H1 (cell line): ENCODE measurements at regions not wholly inside any gene's neighbourhood (a gene's known extent, or its start where the extent isn't known, plus 50 kb on each side); places are given as distances from the start of the nearest gene placed in this dataset.
A peak's percentile ranks its signal among the peaks of the same experiment; 100 is the strongest.

Experiments used
- CTCF ChIA-PET: fragments of 300-600 bp; sonication (Branson Sonifier 250); formaldehyde crosslinking; loops from one replicate; lab custom pipeline; 2021; ENCODE audit not compliant: partially characterized antibody; lab: Charles Lee
- POLR2A ChIA-PET: fragments of 300-600 bp; sonication (Branson Sonifier 250); formaldehyde crosslinking; loops from one replicate; lab custom pipeline; 2021; ENCODE audit warnings: inconsistent platforms; ENCODE audit not compliant: partially characterized antibody; lab: Charles Lee
- DNase-seq, 2 experiments: peaks; one replicate each; pipeline versions ENCODE4 v3.0.0 to v3.0.0-alpha.2; 2010 to 2022; ENCODE audit warnings: low spot score in 2 of 2, low read depth in 1 of 2, mixed read lengths in 1 of 2
- FAIRE-seq: peaks from 2 replicates; lab custom pipeline; 2011; peaks lifted over from hg19 to GRCh38; lab: Jason Lieb, UNC
- H2AFZ ChIP-seq: 2 replicates; pipeline ENCODE4 v1.8.1; 2012; ENCODE audit warnings: low read length, inconsistent platforms
- H2AK5ac ChIP-seq: 2 replicates; pipeline ENCODE4 v1.6.1; 2013; ENCODE audit warnings: low read depth, low read length
- H2BK120ac ChIP-seq: replicated peaks from 2 replicates; pipeline ENCODE3; 2013; ENCODE audit warnings: low read depth, low read length, inconsistent platforms
- H2BK12ac ChIP-seq: 2 replicates; pipeline ENCODE4 v1.6.1; 2013; ENCODE audit warnings: low read depth, low read length
- H2BK15ac ChIP-seq: 2 replicates; pipeline ENCODE4 v1.6.1; 2013; ENCODE audit warnings: low read length
- H2BK20ac ChIP-seq: 2 replicates; pipeline ENCODE4 v1.6.1; 2013; ENCODE audit warnings: low read length
- H2BK5ac ChIP-seq: 2 replicates; pipeline ENCODE4 v1.6.1; 2013; ENCODE audit warnings: low read depth, low read length
- H3K14ac ChIP-seq: 2 replicates; pipeline ENCODE4 v1.6.1; 2013; ENCODE audit warnings: inconsistent platforms; ENCODE audit not compliant: insufficient read length
- H3K18ac ChIP-seq: 2 replicates; pipeline ENCODE4 v1.6.1; 2013; ENCODE audit warnings: low read length; ENCODE audit errors: extremely low read depth
- H3K23ac ChIP-seq: 2 replicates; pipeline ENCODE4 v1.6.1; 2013; ENCODE audit warnings: inconsistent platforms; ENCODE audit not compliant: insufficient read length
- H3K23me2 ChIP-seq: 2 replicates; pipeline ENCODE4 v1.6.1; 2013; ENCODE audit warnings: low read depth, low read length
- H3K27ac ChIP-seq: 2 replicates; pipeline ENCODE4 v1.6.1; 2011; ENCODE audit warnings: low read depth, low read length, inconsistent platforms
- H3K27me3 ChIP-seq, 4 experiments: replicated peaks in 1 of 4; 1 replicate in 1 of 4; 2 replicates in 3 of 4; pipeline versions ENCODE4 v1.6.1 to v1.8.1; 2011 to 2013; ENCODE audit warnings: low read length in 3 of 4, mild to moderate bottlenecking in 3 of 4, inconsistent platforms in 2 of 4, mixed read lengths in 2 of 4, moderate library complexity in 1 of 4; ENCODE audit not compliant: control insufficient read depth in 3 of 4, insufficient read depth in 3 of 4; ENCODE audit errors: extremely low read depth in 1 of 4
- H3K36me3 ChIP-seq, 4 experiments: 2 replicates each; pipeline versions ENCODE4 v1.6.1 to v1.8.1; 2011 to 2013; ENCODE audit warnings: mild to moderate bottlenecking in 4 of 4, low read length in 3 of 4, moderate library complexity in 2 of 4, control low read depth in 1 of 4, inconsistent platforms in 1 of 4; ENCODE audit not compliant: insufficient read depth in 4 of 4, control insufficient read depth in 2 of 4
- H3K4ac ChIP-seq: replicated peaks from 2 replicates; pipeline ENCODE3; 2013; ENCODE audit warnings: low read length, low read depth, mixed read lengths, inconsistent platforms; ENCODE audit not compliant: insufficient read length
- H3K4me1 ChIP-seq, 4 experiments: replicated peaks in 1 of 4; 1 replicate in 1 of 4; 2 replicates in 3 of 4; pipeline versions ENCODE4 v1.6.1 to v1.8.1; 2011 to 2013; ENCODE audit warnings: low read length in 3 of 4, inconsistent platforms in 2 of 4, mixed read lengths in 1 of 4; ENCODE audit not compliant: insufficient read depth in 4 of 4, control insufficient read depth in 3 of 4
- H3K4me2 ChIP-seq, 2 experiments: 2 replicates each; pipeline versions ENCODE4 v1.6.1 to v1.8.1; 2011 to 2013; ENCODE audit warnings: low read depth in 2 of 2, low read length in 2 of 2, control low read depth in 1 of 2, inconsistent platforms in 1 of 2, mild to moderate bottlenecking in 1 of 2; ENCODE audit not compliant: insufficient read depth in 1 of 2
- H3K4me3 ChIP-seq, 4 experiments: fragments of 200-600, 300-600 bp in 1 of 4; sonication (generic), shearing (Covaris generic), sonication (Bioruptor Twin) in 1 of 4; 2 replicates each; pipeline versions ENCODE4 v1.5.1 to v1.8.1; 2011 to 2016; ENCODE audit warnings: low read length in 4 of 4, low read depth in 3 of 4, control low read depth in 2 of 4, inconsistent platforms in 2 of 4, mild to moderate bottlenecking in 2 of 4, mixed read lengths in 1 of 4, moderate library complexity in 1 of 4; ENCODE audit not compliant: insufficient read depth in 2 of 4; ENCODE audit errors: extremely low read depth in 1 of 4
- H3K56ac ChIP-seq: replicated peaks from 2 replicates; pipeline ENCODE3; 2013; ENCODE audit warnings: low read depth, mild to moderate bottlenecking, mixed read lengths, low read length, inconsistent platforms; ENCODE audit not compliant: insufficient read length
- H3K79me1 ChIP-seq: 2 replicates; pipeline ENCODE4 v1.6.1; 2013; ENCODE audit warnings: low read depth, low read length, control low read depth
- H3K79me2 ChIP-seq, 2 experiments: 2 replicates each; pipeline versions ENCODE4 v1.6.1 to v1.8.1; 2012 to 2013; ENCODE audit warnings: low read length in 2 of 2, mild to moderate bottlenecking in 2 of 2, inconsistent platforms in 1 of 2; ENCODE audit not compliant: insufficient read depth in 2 of 2, control insufficient read depth in 1 of 2
- H3K9ac ChIP-seq, 4 experiments: replicated peaks in 1 of 4; 1 replicate in 1 of 4; 2 replicates in 3 of 4; pipeline versions ENCODE4 v1.6.1 to v1.8.1; 2011 to 2013; ENCODE audit warnings: low read depth in 3 of 4, low read length in 3 of 4, control low read depth in 2 of 4, mild to moderate bottlenecking in 2 of 4, moderate library complexity in 2 of 4, inconsistent platforms in 1 of 4; ENCODE audit errors: extremely low read depth in 1 of 4
- H3K9me3 ChIP-seq, 2 experiments: 2 replicates each; pipeline versions ENCODE4 v1.6.1 to v1.8.1; 2012 to 2013; ENCODE audit warnings: mild to moderate bottlenecking in 2 of 2, moderate library complexity in 2 of 2, control low read depth in 1 of 2, inconsistent platforms in 1 of 2, low read depth in 1 of 2, low read length in 1 of 2, mixed read lengths in 1 of 2; ENCODE audit not compliant: insufficient read depth in 2 of 2
- H4K20me1 ChIP-seq, 2 experiments: replicated peaks in 1 of 2; 2 replicates each; pipeline versions ENCODE3 to v1.8.1; 2011 to 2013; ENCODE audit warnings: inconsistent platforms in 2 of 2, low read length in 2 of 2, mild to moderate bottlenecking in 1 of 2; ENCODE audit not compliant: insufficient read depth in 2 of 2, control insufficient read depth in 1 of 2
- H4K5ac ChIP-seq: 2 replicates; pipeline ENCODE4 v1.6.1; 2013; ENCODE audit warnings: low read length, low read depth, mixed read lengths, inconsistent platforms; ENCODE audit not compliant: insufficient read length
- H4K8ac ChIP-seq: 2 replicates; pipeline ENCODE4 v1.8.0; 2013; ENCODE audit warnings: mild to moderate bottlenecking, moderate library complexity, low read length, inconsistent platforms; ENCODE audit not compliant: insufficient read depth; ENCODE audit errors: extremely low read depth
- H4K91ac ChIP-seq: replicated peaks from 2 replicates; pipeline ENCODE3; 2013; ENCODE audit warnings: low read length, mixed read lengths, inconsistent platforms; ENCODE audit not compliant: insufficient read length
- KDM1A ChIP-seq: fragments of 200-600, 300-600 bp; sonication (generic); IDR thresholded peaks from 2 replicates; pipeline ENCODE4 v1.7.1; 2016; ENCODE audit warnings: mild to moderate bottlenecking, low read length, borderline replicate concordance
- SIX5 ChIP-seq: IDR thresholded peaks from 2 replicates; pipeline ENCODE4 v1.6.1; 2011; ENCODE audit warnings: mild to moderate bottlenecking, low read depth, low read length
- WGBS, 2 experiments: shearing (Covaris generic) in 1 of 2; methylation state at CpG; one replicate each; pipeline versions ENCODE4 v1.1.6 to v1.1.7; 2013 to 2015; ENCODE audit warnings: low lambda C conversion rate in 2 of 2, mixed read lengths in 2 of 2, inconsistent platforms in 1 of 2, low coverage in 1 of 2, missing lambda C conversion rate in 1 of 2; ENCODE audit not compliant: insufficient replicate concordance in 2 of 2, insufficient coverage in 1 of 2, insufficient read length in 1 of 2; ENCODE audit errors: extremely low coverage in 1 of 2, missing lambda C conversion rate in 1 of 2; 5-methylcytosine and 5-hydroxymethylcytosine counted together

DNA sequence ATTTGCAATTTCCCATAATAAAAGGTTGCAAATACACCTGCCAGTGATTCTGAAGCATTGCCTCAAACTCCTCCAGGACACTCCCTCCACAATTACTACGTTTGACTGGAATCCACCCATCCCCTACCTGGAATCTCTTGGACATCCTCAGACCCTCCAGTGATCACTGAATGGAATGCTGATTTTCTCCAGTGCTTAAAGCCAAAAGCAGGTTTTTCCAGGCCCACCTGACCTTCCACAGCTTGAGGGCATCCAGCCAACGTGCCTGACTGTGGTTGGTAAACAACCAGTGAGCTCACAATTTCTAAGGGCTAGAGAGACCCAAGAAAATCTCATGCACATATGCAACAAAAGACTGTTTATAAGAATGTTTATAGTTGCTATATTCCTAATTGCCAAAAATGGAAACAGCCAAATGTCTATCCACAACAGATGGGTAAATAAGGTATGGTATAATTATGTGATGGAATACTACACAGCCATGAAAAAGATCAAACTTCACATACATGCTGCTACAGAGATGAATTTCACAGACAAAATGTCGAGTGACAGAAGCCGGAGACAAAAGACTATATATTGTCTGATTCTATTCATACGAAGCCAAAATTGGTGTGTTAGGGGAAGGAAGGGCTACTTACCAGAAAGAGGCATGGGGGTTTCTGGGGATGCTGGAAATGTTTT is 147.1 kb upstream of the RREB1 start:
- no peak overlapping the region for H2BK12ac ChIP-seq
- H4K20me1 ChIP-seq: no peaks in the 10 kb centered on the region
- H3K56ac ChIP-seq: no peak overlapping the region
- H3K18ac ChIP-seq: no peak overlapping the region
- no peaks in the 10 kb centered on the region for H3K27me3 ChIP-seq
- no peak overlapping the region for H2AK5ac ChIP-seq
- no peak overlapping the region for H3K27ac ChIP-seq
- no peak overlapping the region for H3K14ac ChIP-seq
- no peak overlapping the region for H3K4me3 ChIP-seq
- H4K91ac ChIP-seq: no peak overlapping the region
- FAIRE-seq (no peak), DNase-seq (no peak)
- no peak overlapping the region for H2BK5ac ChIP-seq
- peaks cover 2% of the 10 kb centered on the region; the same call in 1 of the 2 replicates for H3K23me2 ChIP-seq
- TF ChIP-seq KDM1A (peak; percentile 81; the same call in 1 of the 2 replicates), SIX5 (no peak)
- CTCF ChIA-PET: interaction anchor here (0.6 kb wide), 1 partner anchor 11 kb away, joined by 5 read pairs; no protein-coding TSS in a partner anchor
- no peaks in the 10 kb centered on the region for H3K79me1 ChIP-seq
- no peaks in the 10 kb centered on the region for H3K4me1 ChIP-seq
- H3K23ac ChIP-seq: no peak overlapping the region
- 89% methylated on average over 5 of the region's 5 CpGs; no CpG with 5 or more reads in 1 of the 2 experiments for WGBS, 2 experiments
- no peak overlapping the region for H2BK120ac ChIP-seq
- no peak overlapping the region for H4K5ac ChIP-seq
- H4K8ac ChIP-seq: no peak overlapping the region
- POLR2A ChIA-PET: no interaction called here
- H2BK15ac ChIP-seq: no peak overlapping the region
- no peak overlapping the region for H3K9ac ChIP-seq
- H3K9me3 ChIP-seq: no peaks in the 10 kb centered on the region
- no peak overlapping the region for H3K4me2 ChIP-seq
- no peaks in the 10 kb centered on the region for H3K36me3 ChIP-seq
- no peak overlapping the region for H3K4ac ChIP-seq
- H3K79me2 ChIP-seq: no peaks in the 10 kb centered on the region
- no peak overlapping the region for H2AFZ ChIP-seq
- no peak overlapping the region for H2BK20ac ChIP-seq
